GM21737 (cell line): ENCODE measurements at regions not wholly inside any gene's neighbourhood (a gene's known extent, or its start where the extent isn't known, plus 50 kb on each side); places are given as distances from the start of the nearest gene placed in this dataset.
"Not testable (repeated sequence)": the region's sequence is repeated elsewhere in the genome, so short reads cannot be mapped to it uniquely, and the experiment has no call there.

Source experiments
- ATAC-seq: cut with Tn5 transposase; IDR thresholded peaks from one replicate; pipeline ENCODE4 v1.9.1; 2021; ENCODE audit warnings: mild to moderate bottlenecking, moderate library complexity; ENCODE audit not compliant: unreplicated experiment

- no peak for ATAC-seq
Observed at GRCh38 chr18:46226461-46226860, 122.3 kb downstream of the HAUS1 start.

- not testable (repeated sequence) for ATAC-seq
Observed at GRCh38 chr18:46229641-46230040, 125.5 kb downstream of the HAUS1 start.

GRCh38 chr18:46236156-46236555, 132.0 kb downstream of the HAUS1 start:
- no peak for ATAC-seq

- no peak for ATAC-seq
Observed at GRCh38 chr18:46237891-46238290, 133.7 kb downstream of the HAUS1 start.

- ATAC-seq, result no peak
Observed at GRCh38 chr18:46239549-46239948, 135.4 kb downstream of the HAUS1 start.

- no peak for ATAC-seq
Observed at GRCh38 chr18:46239998-46240397, 135.8 kb downstream of the HAUS1 start.

- not testable (repeated sequence) for ATAC-seq
Observed at GRCh38 chr18:46241393-46241792, 137.2 kb downstream of the HAUS1 start.

GRCh38 chr18:46242183-46242582, 138.0 kb downstream of the HAUS1 start:
- ATAC-seq, result no peak

- no peak for ATAC-seq
Observed at GRCh38 chr18:46243095-46243494, 138.9 kb downstream of the HAUS1 start.

- ATAC-seq, result no peak
Observed at GRCh38 chr18:46243673-46244072, 139.5 kb downstream of the HAUS1 start.

- no peak for ATAC-seq
Observed at GRCh38 chr18:46246101-46246500, 141.9 kb downstream of the HAUS1 start.

- no peak for ATAC-seq
Observed at GRCh38 chr18:46247942-46248341, 143.8 kb downstream of the HAUS1 start.

GRCh38 chr18:46250084-46250811, 146.1 kb downstream of the HAUS1 start:
- peak; percentile 95 for ATAC-seq

- no peak for ATAC-seq
Observed at GRCh38 chr18:46250812-46251173, 146.6 kb downstream of the HAUS1 start.

GRCh38 chr18:46252759-46253158, 148.6 kb downstream of the HAUS1 start:
- ATAC-seq, result no peak

- ATAC-seq, result no peak
Observed at GRCh38 chr18:46253498-46253897, 149.3 kb downstream of the HAUS1 start.

- no peak for ATAC-seq
Observed at GRCh38 chr18:46256078-46256477, 151.9 kb downstream of the HAUS1 start.

- ATAC-seq, result no peak
Observed at GRCh38 chr18:46257366-46257765, 153.2 kb downstream of the HAUS1 start.

- ATAC-seq, result no peak
Observed at GRCh38 chr18:46260016-46260878, 156.1 kb downstream of the HAUS1 start.

- ATAC-seq, result no peak
Observed at GRCh38 chr18:46260879-46261143, 156.6 kb downstream of the HAUS1 start.

- ATAC-seq, result no peak
Observed at GRCh38 chr18:46261799-46262198, 157.6 kb downstream of the HAUS1 start.

- no peak for ATAC-seq
Observed at GRCh38 chr18:46262856-46263255, 158.7 kb downstream of the HAUS1 start.
